HAP-1 (cell line): ENCODE measurements at regions not wholly inside any gene's neighbourhood (a gene's known extent, or its start where the extent isn't known, plus 50 kb on each side); places are given as distances from the start of the nearest gene placed in this dataset.
"Not testable (repeated sequence)": the region's sequence is repeated elsewhere in the genome, so short reads cannot be mapped to it uniquely, and the experiment has no call there.

Experiments
- DNase-seq, 2 experiments: peaks; one replicate each; pipeline ENCODE4 v3.0.0-alpha.2; 2016 to 2020; ENCODE audit warnings: low spot score in 2 of 2
- H3K27me3 ChIP-seq: fragments of 250-450 bp; sonication (Bioruptor Pico); 2 replicates; pipeline ENCODE4 v1.5.1; 2020; ENCODE audit warnings: low read depth, mild to moderate bottlenecking, moderate library complexity
- H3K36me3 ChIP-seq: fragments of 250-450 bp; sonication (Bioruptor Pico); replicated peaks from 2 replicates; pipeline ENCODE4 v1.5.1; 2020; ENCODE audit warnings: mild to moderate bottlenecking
- H3K4me1 ChIP-seq: fragments of 250-450 bp; sonication (Bioruptor Pico); 2 replicates; pipeline ENCODE4 v1.5.1; 2020; ENCODE audit warnings: mild to moderate bottlenecking
- H3K4me3 ChIP-seq: fragments of 250-450 bp; sonication (Bioruptor Pico); 2 replicates; pipeline ENCODE4 v1.5.1; 2020; ENCODE audit warnings: mild to moderate bottlenecking, moderate library complexity
- H3K9me3 ChIP-seq: fragments of 250-450 bp; sonication (Bioruptor Pico); 2 replicates; pipeline ENCODE4 v1.5.1; 2020; ENCODE audit warnings: mild to moderate bottlenecking, moderate library complexity
- in situ Hi-C: fragments of 300-500 bp; cut with MboI; formaldehyde crosslinking; loops from 3 replicates; pipeline ENCODE4 v1.14.3; 2020; ENCODE audit warnings: low sequenced_read_pairs, inconsistent platforms, mixed read lengths

DNA sequence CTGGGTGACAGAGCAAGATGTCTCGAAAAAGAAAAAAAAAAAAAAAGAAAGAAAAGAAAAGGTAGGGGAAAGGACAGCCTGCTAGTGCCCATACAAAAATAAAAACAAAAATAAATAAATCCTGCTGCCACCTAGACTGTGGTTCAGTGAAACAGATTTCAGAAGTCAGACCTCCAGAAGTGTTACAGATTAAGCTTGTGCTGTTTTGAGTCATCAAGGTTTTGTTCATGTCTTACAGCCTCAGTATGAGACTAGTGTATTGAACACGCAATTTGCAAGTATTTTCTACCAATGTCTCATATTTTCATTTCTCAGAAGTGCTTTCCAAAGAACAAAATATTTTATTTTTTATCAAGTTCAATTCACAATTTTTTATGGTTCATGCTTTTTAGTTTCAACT, 720.4 kb upstream of the GYPC start:
- H3K9me3 ChIP-seq = no peaks in the 10 kb centered on the region
- H3K4me3 ChIP-seq = no peak overlapping the region
- no peaks in the 10 kb centered on the region for H3K4me1 ChIP-seq
- no peaks in the 10 kb centered on the region for H3K36me3 ChIP-seq
- H3K27me3 ChIP-seq = no peaks in the 10 kb centered on the region
- in situ Hi-C loops = no loop called here
- no peak for DNase-seq

DNA sequence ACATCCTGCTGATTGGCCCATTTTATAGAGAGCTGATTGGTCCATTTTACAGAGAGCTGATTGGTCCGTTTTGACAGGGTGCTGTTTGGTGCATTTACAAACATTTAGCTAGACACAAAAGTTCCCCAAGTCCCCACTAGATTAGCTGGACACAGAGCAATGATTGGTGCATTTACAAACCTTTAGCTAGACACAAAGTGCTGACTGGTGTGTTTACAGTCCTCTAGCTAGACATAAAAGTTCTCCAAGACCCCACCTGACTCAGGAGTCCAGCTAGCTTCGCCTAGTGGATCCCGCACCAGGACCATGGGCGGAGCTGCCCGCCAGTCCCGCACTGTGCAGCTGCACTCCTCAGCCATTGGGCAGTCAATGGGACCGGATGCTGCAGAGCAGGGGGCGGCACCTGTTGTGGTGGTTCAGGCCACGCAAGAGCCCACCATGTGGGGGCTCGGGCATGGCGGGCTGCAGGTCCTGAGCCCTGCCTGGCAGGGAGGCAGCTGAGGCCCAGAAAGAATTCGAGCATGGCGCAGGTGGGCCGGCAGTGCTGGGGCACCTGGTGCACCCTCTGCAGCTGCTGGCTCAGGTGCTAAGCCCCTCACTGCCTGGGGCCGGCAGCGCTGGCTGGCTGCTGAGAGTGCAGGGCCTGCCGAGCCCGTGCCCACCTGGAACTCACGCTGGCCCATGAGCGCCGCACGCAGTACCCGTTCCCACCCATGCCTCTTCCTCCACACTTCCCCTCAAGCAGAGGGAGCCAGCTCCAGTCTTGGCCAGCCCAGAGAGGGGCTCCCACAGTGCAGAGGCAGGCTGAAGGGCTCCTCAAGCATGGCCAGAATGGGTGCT, 713.2 kb upstream of the GYPC start:
- no peak overlapping the region for H3K4me3 ChIP-seq
- H3K4me1 ChIP-seq = no peaks in the 10 kb centered on the region
- in situ Hi-C loops = no loop called here
- H3K36me3 ChIP-seq = no peaks in the 10 kb centered on the region
- H3K27me3 ChIP-seq = no peaks in the 10 kb centered on the region
- DNase-seq = no peak
- no peaks in the 10 kb centered on the region; the same call in none of the 2 replicates for H3K9me3 ChIP-seq

DNA sequence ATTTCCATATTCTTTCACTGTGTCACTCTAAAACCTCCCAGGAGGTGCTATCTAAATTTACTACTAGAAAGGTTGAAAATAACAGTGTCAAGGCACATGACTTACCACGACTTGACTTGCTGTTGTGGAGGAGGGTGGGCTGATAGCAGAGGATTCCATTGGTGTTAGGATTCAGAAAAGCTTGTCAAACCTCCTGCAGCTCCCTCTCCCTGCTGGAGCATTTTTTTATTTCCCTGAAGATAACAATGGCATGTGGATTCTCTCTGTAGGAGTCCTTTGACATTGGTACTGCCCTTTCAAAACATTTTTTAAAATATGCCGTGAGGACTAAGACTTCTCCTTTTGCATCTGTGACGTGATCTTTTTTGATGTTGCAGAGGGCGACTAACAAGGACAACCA, 696.9 kb upstream of the GYPC start:
- in situ Hi-C loops = no loop called here

DNA sequence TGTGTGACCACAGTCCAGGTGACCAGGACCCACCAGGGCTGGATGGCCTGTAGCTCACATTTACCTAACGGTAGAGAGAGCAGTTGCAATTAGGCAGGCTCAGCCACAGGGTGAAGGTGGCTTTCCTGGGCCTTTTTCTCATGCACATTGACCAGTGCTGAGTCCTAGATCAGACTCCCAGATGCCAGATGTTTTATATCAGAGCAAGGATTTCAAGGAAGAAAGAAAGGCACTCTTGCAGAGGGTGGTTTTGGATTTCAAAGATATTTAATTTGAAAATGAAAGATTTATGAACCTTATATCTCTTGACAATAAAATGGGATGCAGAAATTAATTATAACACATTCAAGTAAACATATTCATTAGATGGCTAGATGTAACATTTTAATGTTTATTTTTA, 694.2 kb upstream of the GYPC start:
- no peak for DNase-seq
- Histone ChIP-seq H3K4me1 (no peaks in the 10 kb centered on the region), H3K9me3 (no peaks in the 10 kb centered on the region), H3K4me3 (no peak overlapping the region), H3K36me3 (no peaks in the 10 kb centered on the region), H3K27me3 (no peaks in the 10 kb centered on the region)
- in situ Hi-C loops = no loop called here

More for the DNA sequence above, 696.9 kb upstream of the GYPC start:
- DNase-seq = no peak
- no peak overlapping the region for H3K4me3 ChIP-seq
- no peaks in the 10 kb centered on the region for H3K4me1 ChIP-seq
- H3K36me3 ChIP-seq = no peaks in the 10 kb centered on the region
- H3K9me3 ChIP-seq = no peaks in the 10 kb centered on the region
- H3K27me3 ChIP-seq = no peaks in the 10 kb centered on the region

DNA sequence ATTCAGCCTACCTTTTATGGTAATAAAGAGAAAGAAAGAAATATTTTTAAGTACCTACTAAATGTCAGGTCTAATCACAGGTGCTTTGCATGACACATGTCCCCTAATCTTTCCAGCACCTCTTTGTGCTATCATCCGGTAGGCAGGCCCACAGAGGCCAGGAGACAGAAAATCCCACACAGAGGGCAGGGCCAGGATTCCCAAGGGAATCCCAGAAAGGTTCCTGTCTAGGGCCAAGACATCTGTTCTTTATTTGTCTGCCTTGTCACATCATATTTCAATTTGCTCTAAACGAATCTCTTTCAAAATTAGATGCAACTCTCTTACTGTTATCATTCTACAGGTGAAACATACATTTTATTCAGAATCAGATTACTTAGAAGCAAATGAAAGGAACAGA, 676.1 kb upstream of the GYPC start:
- Histone ChIP-seq H3K4me3 (no peak overlapping the region), H3K4me1 (no peaks in the 10 kb centered on the region), H3K27me3 (no peaks in the 10 kb centered on the region), H3K36me3 (no peaks in the 10 kb centered on the region), H3K9me3 (no peaks in the 10 kb centered on the region)
- in situ Hi-C loops = no loop called here
- no peak for DNase-seq

DNA sequence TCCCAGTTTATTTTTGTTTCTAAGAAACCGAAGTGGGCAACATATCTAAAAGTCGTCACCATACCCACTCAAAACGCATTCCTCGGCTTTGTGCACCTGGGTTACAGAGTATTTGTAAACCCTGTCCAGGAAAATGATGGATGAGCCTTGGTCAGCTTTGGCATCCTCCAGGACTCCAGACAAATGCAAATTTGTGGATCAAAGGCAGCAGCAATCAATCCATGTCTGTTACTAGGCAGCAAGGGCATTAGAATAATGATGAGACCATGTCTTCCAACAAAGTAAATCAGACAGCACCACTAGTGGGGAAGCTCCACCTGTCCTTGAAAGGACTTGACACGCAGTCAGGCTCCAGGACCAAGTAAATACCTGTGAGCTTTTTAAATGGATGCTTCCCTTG, 672.6 kb upstream of the GYPC start:
- Histone ChIP-seq H3K4me1 (no peaks in the 10 kb centered on the region), H3K9me3 (no peaks in the 10 kb centered on the region), H3K36me3 (no peaks in the 10 kb centered on the region), H3K4me3 (no peak overlapping the region), H3K27me3 (no peaks in the 10 kb centered on the region)
- in situ Hi-C loops = no loop called here
- no peak for DNase-seq

GRCh38 chr2:126029316-126029715, 626.6 kb upstream of the GYPC start:
- Histone ChIP-seq H3K27me3 (no peaks in the 10 kb centered on the region), H3K4me1 (no peaks in the 10 kb centered on the region), H3K4me3 (no peak overlapping the region), H3K36me3 (no peaks in the 10 kb centered on the region), H3K9me3 (no peaks in the 10 kb centered on the region; the same call in 1 of the 2 replicates)
- DNase-seq = no peak
- in situ Hi-C loops = no loop called here

DNA sequence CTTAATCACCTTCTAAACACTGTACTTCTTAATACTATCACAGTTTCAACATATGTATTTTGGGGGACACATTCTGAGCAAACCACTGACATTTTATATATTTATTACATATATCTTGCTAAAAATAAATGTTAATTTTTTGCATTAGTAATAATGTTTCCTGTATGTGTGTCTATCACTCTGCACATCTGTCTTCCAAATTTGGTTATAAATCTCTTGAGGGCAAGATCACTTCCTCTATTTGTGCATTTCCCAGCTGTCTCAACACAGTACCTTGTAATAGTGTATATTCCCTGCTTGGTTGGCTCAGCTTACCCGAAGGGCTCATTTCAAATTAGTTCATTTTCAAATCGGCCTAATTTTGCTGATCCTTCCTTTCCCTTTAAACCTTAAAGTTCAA, 617.1 kb upstream of the GYPC start:
- no peaks in the 10 kb centered on the region for H3K4me1 ChIP-seq
- no peak for DNase-seq
- no peaks in the 10 kb centered on the region for H3K27me3 ChIP-seq
- H3K4me3 ChIP-seq = no peak overlapping the region
- H3K9me3 ChIP-seq = no peaks in the 10 kb centered on the region
- in situ Hi-C loops = no loop called here
- H3K36me3 ChIP-seq = no peaks in the 10 kb centered on the region

DNA sequence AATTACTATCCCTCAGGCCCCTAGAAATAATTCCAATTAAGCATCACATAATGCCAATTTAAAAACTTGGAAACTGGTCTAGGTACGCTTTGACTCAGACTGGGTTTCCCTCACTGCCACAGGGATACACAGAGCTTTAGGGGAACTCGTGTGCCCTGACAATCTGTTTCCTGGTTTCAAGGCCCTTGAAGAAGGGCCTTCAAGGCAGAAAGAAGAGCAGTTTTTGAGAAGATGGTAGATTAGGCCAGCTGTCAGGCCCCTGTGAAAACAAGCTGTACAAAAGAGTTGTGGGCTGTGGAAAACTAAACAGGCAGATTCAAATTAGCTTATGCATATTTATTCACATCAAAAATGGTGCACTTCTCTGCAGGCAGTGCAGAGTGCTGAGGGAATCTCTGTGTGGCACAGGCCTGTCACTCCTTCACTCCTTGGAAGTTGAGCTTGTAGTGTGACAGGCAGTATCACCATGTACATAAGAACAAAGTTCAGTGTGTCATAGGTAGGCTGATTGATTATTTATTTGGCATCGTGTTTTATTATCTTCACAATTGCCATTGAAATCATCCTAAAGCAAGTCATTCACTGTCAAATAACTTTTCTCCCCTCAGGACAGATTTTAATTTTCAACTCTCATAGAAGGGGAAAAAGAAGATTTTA, 614.4 kb upstream of the GYPC start:
- H3K9me3 ChIP-seq = no peaks in the 10 kb centered on the region
- in situ Hi-C loops = no loop called here
- H3K36me3 ChIP-seq = no peaks in the 10 kb centered on the region
- no peaks in the 10 kb centered on the region for H3K4me1 ChIP-seq
- H3K27me3 ChIP-seq = no peaks in the 10 kb centered on the region
- DNase-seq = no peak
- no peak overlapping the region for H3K4me3 ChIP-seq

DNA sequence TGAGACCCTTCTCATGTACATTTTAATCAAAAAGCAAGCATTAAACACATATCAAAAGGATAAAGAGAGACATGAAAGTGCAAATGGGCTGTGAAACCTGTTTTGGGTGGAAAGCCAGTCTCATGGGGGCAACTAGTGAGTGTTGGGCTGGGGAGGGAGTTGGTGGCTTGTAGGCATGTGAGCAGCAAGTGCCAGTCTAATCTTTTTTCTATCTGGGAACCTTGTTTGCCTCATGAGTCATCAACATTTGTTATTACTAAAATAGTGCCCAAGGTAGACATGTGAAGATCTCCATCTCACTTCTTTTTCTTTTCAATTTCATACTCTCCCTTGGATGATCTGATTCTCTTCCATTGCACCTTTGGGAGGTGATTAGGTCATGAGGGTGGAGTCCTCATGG, 613.9 kb upstream of the GYPC start:
- Histone ChIP-seq H3K9me3 (no peaks in the 10 kb centered on the region), H3K36me3 (no peaks in the 10 kb centered on the region), H3K4me3 (no peak overlapping the region), H3K4me1 (no peaks in the 10 kb centered on the region), H3K27me3 (no peaks in the 10 kb centered on the region)
- DNase-seq = no peak
- in situ Hi-C loops = no loop called here

DNA sequence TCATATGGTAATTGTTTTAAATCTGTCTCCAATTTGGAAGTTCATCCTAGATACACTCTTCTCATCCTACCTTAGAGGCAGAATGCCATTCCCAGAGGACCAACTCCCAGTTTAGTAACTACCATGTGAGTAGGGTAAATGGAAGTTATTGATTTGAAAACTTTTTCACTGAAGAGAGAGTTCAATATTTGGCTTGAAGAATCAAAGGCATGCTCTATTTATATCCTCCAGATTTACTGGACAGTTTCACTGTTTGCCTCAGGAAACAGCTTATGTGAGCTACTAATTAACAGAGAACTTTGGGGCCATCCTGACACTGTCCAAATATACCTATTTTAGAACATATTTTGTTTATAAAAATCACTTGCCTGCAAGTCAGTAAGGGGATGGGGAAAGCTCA, 607.2 kb upstream of the GYPC start:
- in situ Hi-C loops = no loop called here
- H3K4me1 ChIP-seq = no peaks in the 10 kb centered on the region

GRCh38 chr2:126049461-126049860, 606.5 kb upstream of the GYPC start:
- DNase-seq = no peak
- in situ Hi-C loops = no loop called here
- H3K9me3 ChIP-seq = 0 out of 2 replicates have a peak, but pooled peaks cover 3% of the 10 kb centered on the region
- no peak overlapping the region for H3K4me3 ChIP-seq
- H3K27me3 ChIP-seq = no peaks in the 10 kb centered on the region
- no peaks in the 10 kb centered on the region for H3K36me3 ChIP-seq
- no peaks in the 10 kb centered on the region for H3K4me1 ChIP-seq

More for the DNA sequence above, 607.2 kb upstream of the GYPC start:
- Histone ChIP-seq H3K4me3 (no peak overlapping the region), H3K9me3 (0 out of 2 replicates have a peak, but pooled peaks cover 3% of the 10 kb centered on the region), H3K36me3 (no peaks in the 10 kb centered on the region), H3K27me3 (no peaks in the 10 kb centered on the region)
- DNase-seq = no peak

GRCh38 chr2:126050991-126051736, 604.8 kb upstream of the GYPC start:
- H3K9me3 ChIP-seq = peaks cover 5% of the 10 kb centered on the region; the same call in 1 of the 2 replicates
- H3K4me3 ChIP-seq = no peak overlapping the region
- DNase-seq = no peak
- H3K27me3 ChIP-seq = no peaks in the 10 kb centered on the region
- H3K36me3 ChIP-seq = no peaks in the 10 kb centered on the region
- in situ Hi-C loops = no loop called here
- H3K4me1 ChIP-seq = no peaks in the 10 kb centered on the region

- in situ Hi-C loops, H3K9me3 ChIP-seq, H3K4me1 ChIP-seq, DNase-seq, H3K36me3 ChIP-seq, H3K4me3 ChIP-seq, H3K27me3 ChIP-seq: not testable (repeated sequence)
These were observed 604.2 kb upstream of the GYPC start for GRCh38 chr2:126051737-126052240.
